ENCODE measurements at regions not wholly inside any gene's neighbourhood (a gene's known extent, or its start where the extent isn't known, plus 50 kb on each side); places are given as distances from the start of the nearest gene placed in this dataset.

GRCh38 chr1:189921613-189922012 is 556.1 kb downstream of the BRINP3 start:
- TF ChIP-seq, protein P1, sequence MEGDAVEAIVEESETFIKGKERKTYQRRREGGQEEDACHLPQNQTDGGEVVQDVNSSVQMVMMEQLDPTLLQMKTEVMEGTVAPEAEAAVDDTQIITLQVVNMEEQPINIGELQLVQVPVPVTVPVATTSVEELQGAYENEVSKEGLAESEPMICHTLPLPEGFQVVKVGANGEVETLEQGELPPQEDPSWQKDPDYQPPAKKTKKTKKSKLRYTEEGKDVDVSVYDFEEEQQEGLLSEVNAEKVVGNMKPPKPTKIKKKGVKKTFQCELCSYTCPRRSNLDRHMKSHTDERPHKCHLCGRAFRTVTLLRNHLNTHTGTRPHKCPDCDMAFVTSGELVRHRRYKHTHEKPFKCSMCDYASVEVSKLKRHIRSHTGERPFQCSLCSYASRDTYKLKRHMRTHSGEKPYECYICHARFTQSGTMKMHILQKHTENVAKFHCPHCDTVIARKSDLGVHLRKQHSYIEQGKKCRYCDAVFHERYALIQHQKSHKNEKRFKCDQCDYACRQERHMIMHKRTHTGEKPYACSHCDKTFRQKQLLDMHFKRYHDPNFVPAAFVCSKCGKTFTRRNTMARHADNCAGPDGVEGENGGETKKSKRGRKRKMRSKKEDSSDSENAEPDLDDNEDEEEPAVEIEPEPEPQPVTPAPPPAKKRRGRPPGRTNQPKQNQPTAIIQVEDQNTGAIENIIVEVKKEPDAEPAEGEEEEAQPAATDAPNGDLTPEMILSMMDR (IDR thresholded peaks at IDR 0.05; ENCODE audit: low read length): no peak
- no peak for TF ChIP-seq EZH2 (IDR thresholded peaks at IDR 0.05; ENCODE audit: borderline replicate concordance, low read length)
